ENCODE measurements at regions not wholly inside any gene's neighbourhood (a gene's known extent, or its start where the extent isn't known, plus 50 kb on each side); places are given as distances from the start of the nearest gene placed in this dataset.
"Not testable (repeated sequence)": the region's sequence is repeated elsewhere in the genome, so short reads cannot be mapped to it uniquely, and the experiment has no call there.

GRCh38 chr17:79560527-79560926, 50.3 kb downstream of the RBFOX3 start:
- DNase-seq = no peak

DNA sequence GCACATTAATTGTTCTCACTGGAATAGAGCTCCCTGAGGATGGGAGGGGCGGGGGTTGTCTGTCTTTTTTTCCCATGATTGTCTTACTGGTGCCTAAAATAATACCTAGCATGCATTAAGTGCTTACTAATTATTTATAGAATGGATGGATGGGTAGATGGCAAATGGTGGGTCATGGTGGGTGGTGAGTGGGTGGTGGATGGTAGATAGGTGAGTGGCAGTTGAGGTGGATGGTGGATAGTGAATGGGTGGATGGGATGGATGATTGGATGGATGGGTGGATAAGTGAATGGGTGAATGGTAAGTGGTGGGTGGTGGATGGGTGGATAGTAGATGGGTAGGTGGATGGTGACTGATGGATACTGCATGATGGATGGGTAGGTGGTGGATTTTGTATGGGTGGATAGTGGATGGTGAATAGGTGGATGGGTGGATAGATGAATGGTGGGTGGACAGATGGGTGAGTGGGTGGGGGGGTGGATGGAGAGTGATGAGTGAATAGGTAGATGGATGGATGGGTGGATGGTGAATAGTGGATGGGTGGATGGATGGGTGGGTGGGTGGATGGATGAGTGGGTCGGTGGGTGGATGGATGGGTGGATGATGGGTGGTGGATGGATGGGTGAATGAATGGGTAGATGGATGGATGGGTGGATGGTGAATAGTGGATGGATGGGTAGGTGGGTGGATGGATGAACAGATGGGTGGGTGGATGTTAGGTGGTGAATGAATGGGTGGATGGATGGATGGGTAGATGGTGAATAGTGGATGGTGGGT, 51.6 kb downstream of the RBFOX3 start:
- no peak for DNase-seq

DNA sequence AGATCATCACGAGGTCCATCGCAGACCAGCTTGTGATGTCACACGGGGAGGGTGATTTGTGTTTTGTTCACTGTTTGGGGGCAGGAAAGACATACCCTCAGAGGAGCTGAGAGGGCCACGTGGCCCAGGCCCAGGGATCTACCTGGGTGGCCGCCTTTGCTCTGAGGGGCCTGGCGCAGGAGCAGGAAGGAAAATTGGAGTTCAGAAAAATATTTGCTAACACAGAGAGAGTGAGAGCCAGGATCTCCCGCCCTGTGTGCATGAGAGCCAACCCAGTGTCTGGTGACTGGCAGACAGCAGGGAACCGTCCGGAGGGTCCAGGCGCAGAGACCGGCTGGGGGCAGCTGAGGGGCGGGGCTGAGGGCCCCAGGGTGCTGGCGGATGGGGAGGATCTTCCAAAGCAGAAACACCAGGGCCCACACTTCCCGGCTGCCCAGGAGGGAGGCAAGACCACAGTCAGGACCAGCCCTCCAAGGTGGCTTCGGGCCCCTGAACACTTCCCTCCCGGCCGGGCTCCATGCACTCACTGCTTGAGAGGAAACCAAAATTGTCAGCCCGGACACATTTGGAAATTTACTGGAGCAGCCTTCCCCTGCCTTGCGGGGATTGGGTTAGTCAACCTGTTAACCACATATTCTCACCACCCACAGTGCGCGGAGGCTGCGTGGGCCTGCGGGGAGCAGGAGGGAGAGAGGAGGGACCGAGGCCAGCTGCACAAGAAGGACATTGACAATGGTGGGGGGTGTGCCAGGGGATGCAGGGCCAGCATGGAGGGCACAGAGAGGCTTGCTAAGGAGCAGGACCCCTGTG, 52.6 kb downstream of the RBFOX3 start:
- no peak for DNase-seq

- DNase-seq = no peak
Measured at GRCh38 chr17:79557276-79558090, 53.4 kb downstream of the RBFOX3 start.

- DNase-seq = no peak
Measured at GRCh38 chr17:79556271-79556670, 54.6 kb downstream of the RBFOX3 start.

DNA sequence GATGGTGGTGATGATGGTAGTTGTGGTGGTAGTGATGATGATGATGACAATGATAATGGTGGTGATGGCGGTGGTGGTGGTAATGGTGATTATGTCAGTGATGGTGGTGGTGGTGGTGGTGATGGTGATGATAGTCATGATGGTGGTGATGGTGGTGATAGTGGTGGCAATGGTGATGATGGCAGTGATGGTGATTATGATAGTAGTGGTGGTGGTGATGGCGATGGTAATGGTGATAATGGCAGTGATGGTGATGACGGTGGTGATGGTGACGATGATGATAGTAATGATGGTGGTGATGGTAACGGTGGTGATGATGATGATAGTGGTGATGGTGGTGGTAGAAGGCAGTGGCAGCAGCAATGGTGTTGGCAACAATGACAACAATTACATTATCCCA, 55.3 kb downstream of the RBFOX3 start:
- no peak for DNase-seq

- DNase-seq = not testable (repeated sequence)
Measured at GRCh38 chr17:79554346-79554745, 56.5 kb downstream of the RBFOX3 start.

DNA sequence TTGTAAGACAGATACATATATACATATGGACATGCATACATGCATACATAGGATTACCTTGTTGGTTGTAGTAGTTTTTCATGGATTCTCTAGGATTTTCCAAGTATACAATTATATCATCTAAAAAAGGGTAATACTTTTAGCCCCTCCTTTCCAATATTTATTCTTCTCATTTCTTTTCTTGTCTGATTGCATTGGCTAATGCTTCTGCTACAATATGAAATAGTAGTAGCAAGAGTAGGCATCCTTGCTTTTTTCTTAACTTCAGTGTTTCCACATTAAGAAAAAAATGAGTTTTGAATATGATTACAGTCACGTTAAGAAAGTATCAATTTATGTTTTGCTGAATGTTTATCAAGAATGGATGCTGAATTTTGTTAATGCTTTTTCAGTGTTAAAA, 58.0 kb downstream of the RBFOX3 start:
- no peak for DNase-seq

DNA sequence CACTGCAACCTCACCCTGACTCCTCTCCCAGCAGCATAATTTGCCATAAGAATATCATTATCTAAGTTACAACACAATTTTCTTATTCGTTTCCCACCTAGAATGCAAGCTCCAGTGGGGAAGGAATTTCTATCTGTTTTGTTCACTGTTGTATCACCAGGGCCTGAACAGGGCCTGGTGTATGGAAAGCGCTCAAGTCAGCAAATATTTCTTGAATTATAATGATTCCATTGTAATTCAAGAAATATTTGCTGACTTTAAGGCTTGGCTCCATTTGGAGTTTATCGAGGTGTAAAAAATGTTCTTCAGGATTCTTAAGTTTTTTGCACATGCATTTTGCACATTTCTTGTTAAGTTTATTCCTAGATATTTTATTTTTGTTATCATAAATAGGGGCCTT, 58.4 kb downstream of the RBFOX3 start:
- no peak for DNase-seq

- no peak for DNase-seq
Measured at GRCh38 chr17:79549141-79549915, 61.5 kb downstream of the RBFOX3 start.

GRCh38 chr17:79548116-79548515, 62.7 kb downstream of the RBFOX3 start:
- DNase-seq = no peak

DNA sequence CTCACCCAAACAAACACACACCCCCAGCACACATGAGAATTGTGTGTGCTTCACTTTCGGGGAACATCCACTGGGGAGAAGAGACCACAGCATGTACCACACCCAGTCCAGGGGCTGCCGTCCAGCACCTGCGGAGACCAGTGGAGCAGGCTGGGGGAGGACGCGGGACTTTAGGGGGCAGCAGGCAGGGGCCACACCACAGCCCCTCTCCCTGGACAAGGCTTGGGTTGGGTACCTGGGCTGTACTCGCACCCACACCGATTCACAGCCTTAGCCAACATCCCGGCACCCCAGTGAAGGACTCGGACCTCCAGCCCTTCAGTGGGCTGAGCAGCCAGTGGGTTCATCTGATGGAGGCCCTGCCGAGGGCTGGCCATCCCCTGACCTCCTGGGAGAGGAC, 63.3 kb downstream of the RBFOX3 start:
- no peak for DNase-seq

DNA sequence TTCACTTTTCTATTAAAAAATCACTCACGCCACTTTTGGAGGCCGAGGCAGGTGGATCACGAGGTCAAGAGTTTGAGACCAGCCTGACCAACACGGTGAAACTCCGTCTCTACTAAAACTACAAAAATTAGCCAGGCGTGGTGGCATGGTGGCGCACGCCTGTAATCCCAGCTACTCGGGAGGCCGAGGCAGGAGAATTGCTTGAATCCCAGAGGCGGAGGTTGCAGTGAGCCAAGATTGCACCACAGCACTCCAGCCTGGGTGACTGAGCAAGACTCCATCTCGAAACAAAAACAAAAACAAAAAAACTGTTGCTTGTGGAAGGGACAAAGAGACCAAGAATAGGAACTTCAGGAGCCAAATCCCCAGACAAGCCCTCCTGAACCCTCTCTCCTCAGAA, 63.7 kb downstream of the RBFOX3 start:
- DNase-seq = not testable (repeated sequence)

- DNase-seq = no peak
Measured at GRCh38 chr17:79546386-79546785, 64.5 kb downstream of the RBFOX3 start.

DNA sequence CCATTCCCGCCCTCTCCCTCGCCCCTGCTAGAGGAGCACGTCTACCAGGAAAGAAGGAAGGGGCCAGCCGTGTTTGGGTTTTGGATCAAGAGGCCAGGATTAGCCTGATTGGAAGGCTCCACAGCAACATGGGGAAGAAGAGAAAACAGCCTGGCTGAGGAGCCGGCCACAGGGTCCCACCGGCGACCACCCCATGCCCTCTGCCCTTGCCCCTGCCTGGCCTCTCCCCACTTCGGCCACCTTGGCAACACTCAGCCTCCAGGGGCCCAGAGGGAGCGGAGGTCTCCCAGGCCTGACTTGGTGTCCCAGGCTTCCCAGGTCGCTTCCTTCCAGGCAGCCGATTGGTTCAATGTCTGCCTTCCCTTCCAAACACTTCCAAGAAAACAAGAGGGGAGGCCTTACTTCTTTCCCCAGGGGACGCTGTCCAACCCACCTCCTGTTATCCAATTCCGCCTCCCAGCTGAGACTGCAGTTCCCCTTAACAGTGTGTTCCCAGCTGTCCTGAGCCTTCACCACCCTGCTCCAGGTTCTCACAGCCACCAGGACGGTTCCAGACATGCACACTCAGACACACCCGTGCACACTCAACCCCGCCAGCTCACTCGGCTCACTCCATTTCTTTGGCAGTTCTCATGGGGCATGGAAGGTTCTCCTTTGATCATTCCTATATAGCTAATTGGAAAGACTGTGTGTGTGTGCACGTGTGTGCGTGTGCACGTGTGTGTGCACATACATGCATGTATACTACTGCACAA, 65.4 kb downstream of the RBFOX3 start:
- no peak for DNase-seq

- DNase-seq = no peak
Measured at GRCh38 chr17:79544142-79544914, 66.5 kb downstream of the RBFOX3 start.

- DNase-seq = no peak
Measured at GRCh38 chr17:79543531-79543930, 67.3 kb downstream of the RBFOX3 start.

- DNase-seq = no peak
Measured at GRCh38 chr17:79542718-79543117, 68.1 kb downstream of the RBFOX3 start.

DNA sequence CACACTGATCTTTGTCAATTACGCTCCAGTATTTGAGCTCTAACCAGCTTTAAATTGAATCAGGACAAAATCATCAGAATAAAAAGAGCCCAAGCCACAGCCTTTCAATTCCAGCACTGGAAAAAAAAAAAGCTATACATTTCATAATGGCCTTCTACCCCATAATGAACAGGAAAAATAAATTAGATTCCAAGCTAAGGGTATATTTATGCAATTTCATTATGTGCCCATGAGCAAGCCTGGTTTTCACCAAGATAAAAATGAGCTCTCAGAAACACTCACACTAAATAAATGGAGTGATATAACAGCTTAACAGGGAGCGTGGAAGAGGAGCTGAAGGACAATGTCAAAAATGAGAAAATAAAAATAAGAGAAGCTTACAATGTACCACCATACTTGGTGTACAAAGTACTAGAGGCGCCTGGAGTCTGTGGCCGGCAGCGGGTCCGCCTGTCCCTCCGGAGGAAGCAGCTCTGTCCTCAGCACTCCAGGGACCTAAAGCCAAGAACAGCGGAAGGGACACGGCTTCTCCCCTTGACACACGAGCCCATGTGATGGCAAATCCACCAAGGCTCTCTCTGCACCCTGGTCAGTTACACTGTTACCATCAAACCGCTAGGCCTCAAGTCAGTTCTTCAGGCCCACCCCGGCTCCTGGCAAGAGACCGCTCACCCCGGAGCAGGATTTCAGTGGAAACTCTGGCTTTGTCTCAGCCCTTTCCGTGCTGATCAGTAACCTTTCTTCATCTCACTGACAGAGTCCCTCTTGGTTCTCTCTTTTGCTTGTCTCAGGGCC, 69.6 kb downstream of the RBFOX3 start:
- DNase-seq = no peak
